Kidney (tissue), 13 donors: ENCODE measurements at regions not wholly inside any gene's neighbourhood (a gene's known extent, or its start where the extent isn't known, plus 50 kb on each side); places are given as distances from the start of the nearest gene placed in this dataset.

Source experiments
- DNase-seq, 5 donors: peaks; one replicate each; pipeline ENCODE4 v3.0.0-alpha.2; 2013 to 2020
- FAIRE-seq: peaks from 2 replicates; lab custom pipeline; 2012; peaks lifted over from hg19 to GRCh38; lab: Jason Lieb, UNC
- H3K27ac ChIP-seq, 2 donors: one replicate each; pipeline ENCODE4 v1.7.0; 2013; ENCODE audit warnings: low read depth in 2 of 2, low read length in 2 of 2, inconsistent platforms in 1 of 2
- H3K27me3 ChIP-seq: one replicate; pipeline ENCODE4 v1.7.1; 2013; ENCODE audit warnings: low read length, inconsistent platforms; ENCODE audit not compliant: control insufficient read depth, insufficient read depth
- H3K36me3 ChIP-seq, 3 donors: one replicate each; pipeline versions ENCODE4 v1.7.0 to v1.7.1; 2013; ENCODE audit warnings: low read length in 3 of 3, control low read depth in 1 of 3, inconsistent platforms in 1 of 3; ENCODE audit not compliant: insufficient read depth in 3 of 3, control insufficient read depth in 2 of 3
- H3K4me1 ChIP-seq, 3 donors: one replicate each; pipeline versions ENCODE4 v1.7.0 to v1.7.1; 2013; ENCODE audit warnings: low read length in 3 of 3, inconsistent platforms in 1 of 3, low read depth in 1 of 3; ENCODE audit not compliant: control insufficient read depth in 2 of 3, insufficient read depth in 2 of 3
- H3K4me3 ChIP-seq, 3 donors: one replicate each; pipeline versions ENCODE4 v1.7.0 to v1.8.1; 2013; ENCODE audit warnings: low read length in 3 of 3, control low read depth in 1 of 3, inconsistent platforms in 1 of 3
- H3K9ac ChIP-seq, 3 donors: one replicate each; pipeline versions ENCODE4 v1.7.0 to v1.7.1; 2013; ENCODE audit warnings: low read length in 3 of 3, control low read depth in 1 of 3, inconsistent platforms in 1 of 3
- H3K9me3 ChIP-seq, 3 donors: one replicate each; pipeline versions ENCODE4 v1.7.0 to v1.7.1; 2013; ENCODE audit warnings: low read length in 3 of 3, control low read depth in 1 of 3, inconsistent platforms in 1 of 3; ENCODE audit not compliant: control insufficient read depth in 2 of 3, insufficient read depth in 1 of 3
- intact Hi-C: fragments of 100-400 bp; cut with DNase I; formaldehyde crosslinking; loops from one replicate; pipeline ENCODE4 v1.11.1; 2022
- TF ChIP-seq, protein P1 (sequence below): IDR thresholded peaks from 3 replicates; pipeline ENCODE4 v1.5.1; 2012; ENCODE audit warnings: mild to moderate bottlenecking, moderate library complexity, borderline replicate concordance; ENCODE audit not compliant: insufficient read depth; ENCODE audit errors: extremely low read depth
- donor health status: control.
- donor health status: control.
- donor health status: control.
- donor health status: control.
- donor health status: control.
- donor health status: DM: yes; HTN: yes; CAD: no.
- donor health status: Normal renal cell carcinoma (clear cell type).

DNA sequence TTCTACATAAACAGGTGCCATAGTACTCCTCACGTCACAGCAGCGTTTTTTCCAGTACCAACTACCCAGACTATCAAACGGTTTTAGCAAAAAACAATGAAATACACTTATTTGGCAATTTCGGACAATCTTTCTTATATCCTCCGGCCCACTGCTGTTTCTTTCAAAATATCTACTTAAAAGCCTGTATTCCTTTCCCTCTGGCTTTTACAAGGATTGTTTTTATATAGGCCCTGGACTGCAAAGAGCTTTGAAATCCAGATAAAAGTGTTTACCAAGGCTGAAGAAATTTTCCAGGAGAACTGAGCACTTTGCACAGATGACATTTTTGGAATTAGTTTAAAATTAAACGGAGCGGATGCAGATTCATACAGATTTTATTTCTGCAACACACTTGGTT, 255.9 kb upstream of the STARD13 start:
- intact Hi-C loops = no loop called here
- FAIRE-seq = no peak
- Histone ChIP-seq H3K27me3 (no peaks in the 10 kb centered on the region), H3K4me1 (peaks cover 8 to 10% (median 8%) of the 10 kb centered on the region in 3 donors), H3K4me3 (peak overlapping the region; percentile 67 to 90 (median 77)), H3K9ac (peak overlapping the region; percentile 60 to 96 (median 91)), H3K9me3 (no peaks in the 10 kb centered on the region), H3K36me3 (no peaks in the 10 kb centered on the region), H3K27ac (peak overlapping the region; percentile 96 to 99)
- DNase-seq = no peak
- TF ChIP-seq, protein P1, sequence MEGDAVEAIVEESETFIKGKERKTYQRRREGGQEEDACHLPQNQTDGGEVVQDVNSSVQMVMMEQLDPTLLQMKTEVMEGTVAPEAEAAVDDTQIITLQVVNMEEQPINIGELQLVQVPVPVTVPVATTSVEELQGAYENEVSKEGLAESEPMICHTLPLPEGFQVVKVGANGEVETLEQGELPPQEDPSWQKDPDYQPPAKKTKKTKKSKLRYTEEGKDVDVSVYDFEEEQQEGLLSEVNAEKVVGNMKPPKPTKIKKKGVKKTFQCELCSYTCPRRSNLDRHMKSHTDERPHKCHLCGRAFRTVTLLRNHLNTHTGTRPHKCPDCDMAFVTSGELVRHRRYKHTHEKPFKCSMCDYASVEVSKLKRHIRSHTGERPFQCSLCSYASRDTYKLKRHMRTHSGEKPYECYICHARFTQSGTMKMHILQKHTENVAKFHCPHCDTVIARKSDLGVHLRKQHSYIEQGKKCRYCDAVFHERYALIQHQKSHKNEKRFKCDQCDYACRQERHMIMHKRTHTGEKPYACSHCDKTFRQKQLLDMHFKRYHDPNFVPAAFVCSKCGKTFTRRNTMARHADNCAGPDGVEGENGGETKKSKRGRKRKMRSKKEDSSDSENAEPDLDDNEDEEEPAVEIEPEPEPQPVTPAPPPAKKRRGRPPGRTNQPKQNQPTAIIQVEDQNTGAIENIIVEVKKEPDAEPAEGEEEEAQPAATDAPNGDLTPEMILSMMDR = no peak

DNA sequence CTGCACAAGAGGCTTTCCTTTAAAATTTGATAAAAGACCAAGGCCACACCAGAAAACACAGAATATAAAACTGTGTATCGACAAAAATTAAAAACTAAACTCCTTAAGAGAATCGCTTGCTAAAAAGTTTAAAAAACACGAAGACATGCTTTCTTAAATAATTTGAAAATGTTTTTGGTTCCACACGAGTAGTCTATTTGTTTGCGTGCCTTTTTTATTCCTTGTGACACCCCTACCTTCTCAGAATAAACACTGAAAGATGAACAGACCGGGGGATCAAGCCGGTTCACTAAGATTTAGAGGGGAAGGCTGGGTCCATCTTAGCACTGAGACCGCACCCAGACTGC, 256.4 kb upstream of the STARD13 start:
- Histone ChIP-seq H3K36me3 (no peaks in the 10 kb centered on the region), H3K27ac (peak overlapping the region; percentile 96 to 99), H3K27me3 (no peaks in the 10 kb centered on the region), H3K9me3 (no peaks in the 10 kb centered on the region), H3K4me3 (peak overlapping the region; percentile 67 to 90 (median 77)), H3K4me1 (peaks cover 8 to 10% (median 8%) of the 10 kb centered on the region in 3 donors), H3K9ac (peak overlapping the region; percentile 60 to 96 (median 91))
- intact Hi-C loops = no loop called here
- FAIRE-seq (peak; percentile 19), DNase-seq (no peak)
- TF ChIP-seq, protein P1 = no peak

DNA sequence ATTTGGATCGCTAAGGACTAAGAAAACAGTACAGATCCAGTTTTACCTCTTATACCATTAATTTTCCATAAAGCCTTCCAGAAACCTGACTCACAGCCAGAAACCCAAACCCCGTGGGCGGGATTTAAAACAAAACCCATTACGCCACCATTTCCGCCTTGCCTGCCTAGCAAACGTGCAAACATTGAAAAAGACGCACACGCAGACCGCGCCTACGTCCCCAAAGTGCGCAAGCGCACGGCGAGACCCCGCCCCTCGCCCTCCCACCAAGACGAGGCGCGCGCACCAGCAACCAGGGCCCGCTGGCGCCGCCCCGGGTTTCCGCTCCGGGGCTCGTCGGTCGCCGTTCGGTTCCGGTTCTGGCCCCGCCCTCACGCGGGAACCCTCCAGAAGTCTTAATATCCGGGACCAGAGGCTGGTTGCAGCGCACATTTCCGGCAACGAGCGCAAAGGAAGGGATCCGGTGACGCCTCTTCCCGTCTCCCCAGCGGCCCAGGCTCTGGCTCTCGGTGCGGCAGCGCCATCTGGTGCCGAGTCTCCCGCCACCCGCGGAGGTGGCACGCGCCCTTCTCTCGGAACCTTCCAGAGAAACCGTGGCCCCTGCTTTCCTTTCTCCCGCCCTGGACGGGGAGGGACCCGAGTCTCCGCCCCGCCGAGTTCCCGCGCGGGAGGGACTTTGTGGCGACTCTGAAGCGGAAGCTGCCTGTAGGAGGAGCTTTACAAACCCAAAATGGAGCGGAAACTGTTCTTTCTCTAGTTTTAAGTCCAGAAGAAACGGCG, 256.9 kb upstream of the STARD13 start:
- TF ChIP-seq, protein P1 = peak; percentile 81
- no peaks in the 10 kb centered on the region for H3K27me3 ChIP-seq
- peak overlapping the region; percentile 78 to 90 (median 88) for H3K4me3 ChIP-seq
- H3K4me1 ChIP-seq = peaks cover 8 to 10% (median 8%) of the 10 kb centered on the region in 3 donors
- intact Hi-C loops = no loop called here
- H3K36me3 ChIP-seq = no peaks in the 10 kb centered on the region
- H3K9me3 ChIP-seq = no peaks in the 10 kb centered on the region
- FAIRE-seq = peak; percentile 95
- peak overlapping the region; percentile 96 to 99 for H3K27ac ChIP-seq
- peak overlapping the region; percentile 91 to 96 (median 93) for H3K9ac ChIP-seq
- DNase-seq = peak; percentile 99 to 100 (median 99)
